Stimulated activated CD4-positive, alpha-beta T cell treated with anti-CD3 and anti-CD28 coated beads, Interleukin-12 subunit alpha, Interleukin-12 subunit beta, amount 100 ng/mL, for 48 hours (primary cell): ENCODE measurements at regions not wholly inside any gene's neighbourhood (a gene's known extent, or its start where the extent isn't known, plus 50 kb on each side); places are given as distances from the start of the nearest gene placed in this dataset.
"Not testable (repeated sequence)": the region's sequence is repeated elsewhere in the genome, so short reads cannot be mapped to it uniquely, and the experiment has no call there.

Source experiments
- DNase-seq, 3 donors: peaks; one replicate each; pipeline ENCODE4 v3.0.0-alpha.2; 2020; ENCODE audit warnings: low read depth in 2 of 3, low spot score in 1 of 3

DNA sequence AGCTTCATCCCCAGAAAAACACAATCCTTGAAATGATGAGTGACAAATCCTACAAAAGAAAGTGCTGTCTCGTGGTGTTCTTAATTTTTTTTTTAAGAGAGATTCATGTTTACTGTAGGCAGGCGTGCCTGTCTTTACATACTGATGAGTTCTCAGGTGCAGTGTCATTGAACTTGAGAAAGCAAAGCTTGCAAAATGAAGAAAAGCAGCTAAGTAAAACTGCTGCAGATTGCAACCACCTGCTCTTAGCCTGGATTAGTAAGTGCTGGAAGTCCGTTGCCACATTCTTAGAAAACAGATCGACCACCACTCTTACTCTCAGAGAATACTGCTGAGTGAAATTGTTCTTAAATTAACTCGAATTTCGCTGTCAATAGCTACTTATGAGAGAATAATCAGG, 854.6 kb downstream of the TRIML1 start:
- DNase-seq: no peak

DNA sequence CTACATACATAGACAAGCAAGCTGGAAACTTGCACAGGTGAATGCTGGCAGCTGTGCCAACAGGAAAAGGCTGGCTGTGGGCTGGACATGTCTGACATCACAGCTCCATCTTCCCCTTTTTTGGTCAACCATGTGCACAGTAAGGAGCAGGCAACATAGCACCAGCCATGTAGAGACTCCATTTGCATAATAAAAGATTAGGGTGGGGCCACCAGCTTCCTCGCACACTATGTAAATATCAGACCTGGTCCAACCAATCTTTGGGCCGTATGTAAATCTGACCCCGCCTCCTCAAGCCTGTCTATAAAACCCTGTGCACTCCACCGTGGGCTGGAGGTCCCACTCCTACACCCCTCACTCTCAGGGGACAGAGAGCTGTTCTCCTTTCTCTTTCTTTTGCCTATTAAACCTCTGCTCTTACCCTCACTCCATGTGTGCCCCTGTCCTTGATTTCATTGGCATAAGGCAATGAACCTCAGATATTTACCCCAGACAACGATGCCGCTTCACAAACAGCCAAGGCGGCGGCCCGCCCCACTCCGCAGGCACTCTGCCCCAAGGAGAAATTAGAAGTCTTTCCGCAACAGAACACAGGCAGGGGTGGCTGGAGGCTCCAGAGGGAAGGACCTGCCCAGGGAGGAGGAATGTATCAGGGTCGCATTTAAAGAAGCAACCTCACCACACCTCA, 862.2 kb downstream of the TRIML1 start:
- no peak for DNase-seq

DNA sequence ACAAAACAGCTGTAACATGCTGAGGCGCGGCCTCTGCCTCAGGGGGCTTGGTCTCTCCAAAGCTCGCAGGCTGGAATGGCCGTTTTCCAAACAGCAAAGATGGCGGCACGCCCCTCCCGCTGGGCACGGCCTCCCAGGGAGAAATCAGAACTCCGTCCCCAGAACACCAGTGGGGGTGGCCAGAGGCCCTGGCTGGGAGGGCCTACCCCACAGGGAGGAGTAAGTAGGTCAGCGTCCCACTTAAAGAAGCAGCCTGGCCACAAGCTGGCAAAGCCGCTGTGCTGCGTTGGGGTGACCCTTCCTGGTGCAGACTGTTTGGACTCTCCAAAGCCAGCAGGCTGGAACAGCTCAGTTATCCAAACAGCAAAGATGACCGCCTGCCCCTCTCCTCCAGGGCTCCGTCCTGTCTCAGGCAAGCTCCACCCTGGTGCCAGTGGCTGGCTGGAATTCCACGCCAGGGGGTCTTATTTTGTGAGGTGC, 862.8 kb downstream of the TRIML1 start:
- no peak for DNase-seq

DNA sequence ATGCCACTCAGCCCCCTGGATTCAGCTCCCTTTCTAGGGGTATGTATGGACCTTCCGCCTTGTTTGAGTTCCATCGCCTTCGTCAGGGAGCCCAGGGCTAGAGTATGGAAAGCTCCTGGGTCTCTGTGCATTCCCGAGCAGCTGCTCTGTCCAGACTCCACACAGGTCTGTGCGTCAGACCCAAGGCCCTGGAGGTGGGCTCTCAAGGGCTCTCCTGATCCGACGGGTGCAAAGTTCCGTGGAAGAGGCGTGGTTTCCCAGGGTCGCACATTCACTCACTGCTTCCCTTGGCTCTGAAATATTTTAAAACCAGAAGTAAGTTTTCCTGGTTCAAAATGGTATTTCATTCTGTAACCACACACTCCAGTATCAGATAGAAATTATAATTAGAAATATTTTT, 863.2 kb downstream of the TRIML1 start:
- DNase-seq: no peak

DNA sequence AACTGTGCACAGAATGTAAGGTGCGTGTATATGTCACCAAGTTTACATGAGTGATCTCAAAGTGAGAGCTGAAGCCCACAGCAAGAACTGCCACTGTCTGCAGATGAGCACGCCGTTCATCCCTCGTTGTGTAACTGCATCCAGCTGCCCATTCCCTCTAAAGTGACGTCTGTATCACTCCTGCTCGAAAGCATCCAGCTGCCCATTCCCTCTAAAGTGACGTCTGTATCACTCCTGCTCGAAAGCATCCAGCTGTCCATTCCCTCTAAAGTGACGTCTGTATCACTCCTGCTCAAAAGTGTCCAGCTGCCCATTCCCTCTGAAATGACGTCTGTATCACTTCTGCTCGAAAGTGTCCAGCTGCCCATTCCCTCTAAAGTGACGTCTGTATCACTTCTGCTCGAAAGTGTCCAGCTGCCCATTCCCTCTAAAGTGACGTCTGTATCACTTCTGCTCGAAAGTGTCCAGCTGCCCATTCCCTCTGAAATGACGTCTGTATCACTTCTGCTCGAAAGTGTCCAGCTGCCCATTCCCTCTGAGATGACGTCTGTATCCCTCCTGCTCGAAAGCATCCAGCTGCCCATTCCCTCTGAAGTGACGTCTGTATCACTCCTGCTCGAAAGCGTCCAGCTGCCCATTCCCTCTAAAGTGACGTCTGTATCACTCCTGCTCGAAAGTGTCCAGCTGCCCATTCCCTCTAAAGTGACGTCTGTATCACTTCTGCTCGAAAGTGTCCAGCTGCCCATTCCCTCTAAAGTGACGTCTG, 871.4 kb downstream of the TRIML1 start:
- not testable (repeated sequence) for DNase-seq

DNA sequence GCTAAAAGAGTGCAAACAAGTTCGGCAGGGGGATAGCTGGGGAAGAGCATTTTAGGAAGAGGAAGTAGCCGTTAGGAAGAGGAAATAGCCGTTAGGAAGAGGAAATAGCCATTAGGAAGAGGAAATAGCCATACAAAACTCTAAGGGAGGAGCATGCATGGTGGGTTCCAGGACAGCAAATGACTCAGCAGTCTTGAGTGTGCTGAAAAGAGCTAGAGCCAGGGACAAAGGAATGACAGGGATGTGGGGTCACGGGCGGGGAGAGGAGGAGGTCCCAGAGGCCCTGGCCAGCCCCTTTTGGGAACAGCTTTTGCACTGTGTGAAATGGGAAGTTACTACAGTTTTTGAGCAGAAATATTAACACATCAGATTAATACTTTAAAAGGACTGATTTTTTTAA, 882.6 kb downstream of the TRIML1 start:
- no peak for DNase-seq

DNA sequence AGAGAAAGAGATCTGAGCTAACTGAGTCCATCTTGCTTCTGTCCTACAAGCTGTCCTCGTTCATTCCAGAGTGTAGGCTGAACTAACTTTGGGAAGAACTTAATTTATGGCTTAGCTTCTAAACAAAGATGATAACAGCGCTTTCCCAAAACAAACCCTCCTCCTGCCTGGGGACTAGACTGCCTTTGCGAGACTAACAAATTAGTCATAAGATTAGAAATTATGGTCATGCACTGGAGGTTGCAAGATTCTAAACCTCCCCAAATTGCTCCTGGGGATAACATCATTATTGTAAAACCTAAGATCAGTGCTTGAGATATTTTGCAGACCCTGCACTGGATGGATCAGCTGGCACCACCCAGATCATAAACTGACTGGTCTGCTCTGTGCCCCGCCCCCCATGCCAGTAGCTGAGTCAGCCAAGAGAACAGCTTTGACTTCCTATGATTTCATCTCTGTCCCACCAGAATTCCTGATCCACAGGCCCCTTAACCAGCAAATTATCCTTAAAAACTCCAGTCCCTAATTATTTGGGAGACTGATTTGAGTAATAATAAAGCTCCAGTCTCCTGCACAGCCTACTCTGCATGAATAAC, 883.3 kb downstream of the TRIML1 start:
- DNase-seq: no peak

DNA sequence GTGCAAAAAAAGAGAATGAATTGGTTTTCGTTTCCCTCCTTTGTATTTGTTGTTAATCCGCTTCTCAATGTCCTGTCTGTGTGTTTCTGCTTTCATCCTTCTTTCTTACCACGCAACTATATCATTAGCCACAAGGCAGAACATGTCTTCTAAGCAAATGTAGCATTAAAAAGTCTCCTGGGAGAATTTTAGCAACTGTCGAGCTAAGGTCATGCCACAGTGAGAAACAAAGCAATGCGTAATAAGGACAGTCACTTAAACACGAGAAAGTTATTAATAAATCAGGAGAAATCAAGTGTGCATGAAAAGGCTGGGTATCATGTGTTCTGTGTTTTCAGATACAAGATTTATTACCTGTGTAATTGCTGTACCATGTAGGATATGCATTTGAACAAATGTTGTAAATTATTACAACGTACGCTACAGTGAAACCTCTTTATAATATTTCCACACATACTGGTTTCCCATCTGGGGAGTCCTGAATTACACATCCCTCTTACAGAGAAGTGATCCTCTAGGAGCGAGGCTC, 890.8 kb downstream of the TRIML1 start:
- no peak for DNase-seq

DNA sequence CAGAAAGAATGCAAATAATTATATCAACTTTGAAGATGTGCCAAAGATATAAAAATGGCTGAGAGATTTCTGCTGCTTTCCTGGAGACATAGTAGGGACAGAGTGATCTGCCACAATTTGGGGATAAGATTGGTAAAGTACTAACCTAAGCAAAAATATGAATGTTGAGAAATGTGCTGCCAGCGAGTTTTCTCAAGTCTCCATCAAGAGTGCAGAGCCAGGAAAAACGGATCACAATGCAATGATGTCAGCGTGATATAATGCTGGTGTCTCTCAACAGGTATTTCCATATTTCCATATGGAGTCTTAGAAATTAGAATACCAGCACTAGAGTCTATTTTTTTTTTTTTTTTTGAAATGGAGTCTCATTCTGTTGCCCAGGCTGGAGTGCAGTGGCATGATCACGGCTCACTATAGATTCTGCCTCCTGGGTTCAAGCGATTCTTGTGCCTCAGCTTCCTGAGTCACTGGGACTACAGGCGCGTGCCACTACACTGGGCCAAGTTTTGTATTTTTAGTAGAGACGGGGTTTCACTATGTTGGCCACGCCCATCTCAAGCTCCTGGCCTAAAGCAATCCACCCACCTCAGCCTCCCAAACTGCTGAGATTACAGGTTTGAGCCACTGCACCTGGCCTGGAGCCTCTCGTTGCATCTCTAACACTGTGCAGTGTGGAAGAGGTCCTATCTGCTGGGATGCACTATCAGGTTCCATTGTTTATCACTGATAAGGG, 893.5 kb downstream of the TRIML1 start:
- no peak for DNase-seq

DNA sequence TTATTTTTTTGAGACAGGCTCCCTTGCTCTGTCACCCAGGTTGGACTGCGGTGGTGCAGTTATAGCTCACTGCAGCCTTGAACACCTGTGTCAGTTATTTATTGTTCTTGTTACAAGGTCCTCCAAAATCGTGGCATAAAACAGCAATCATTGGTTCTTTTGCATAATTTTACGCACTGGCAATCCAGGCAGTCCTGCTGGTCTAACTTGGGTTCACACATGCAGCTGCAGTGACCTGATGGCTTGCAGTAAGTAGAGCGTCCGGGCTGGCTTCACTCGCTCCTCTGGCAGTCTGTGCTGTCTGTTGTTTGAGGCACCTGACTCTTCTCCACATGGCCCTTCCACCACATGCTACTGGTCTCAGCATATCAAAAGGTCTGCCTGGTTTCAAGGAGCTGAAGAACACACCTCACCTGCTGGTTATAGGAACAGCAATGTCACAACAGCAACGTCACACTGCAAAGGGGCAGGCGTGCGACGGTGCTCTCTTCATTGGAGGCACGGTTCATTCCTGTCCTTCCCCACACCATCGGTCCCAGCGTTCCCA, 894.6 kb downstream of the TRIML1 start:
- no peak for DNase-seq

DNA sequence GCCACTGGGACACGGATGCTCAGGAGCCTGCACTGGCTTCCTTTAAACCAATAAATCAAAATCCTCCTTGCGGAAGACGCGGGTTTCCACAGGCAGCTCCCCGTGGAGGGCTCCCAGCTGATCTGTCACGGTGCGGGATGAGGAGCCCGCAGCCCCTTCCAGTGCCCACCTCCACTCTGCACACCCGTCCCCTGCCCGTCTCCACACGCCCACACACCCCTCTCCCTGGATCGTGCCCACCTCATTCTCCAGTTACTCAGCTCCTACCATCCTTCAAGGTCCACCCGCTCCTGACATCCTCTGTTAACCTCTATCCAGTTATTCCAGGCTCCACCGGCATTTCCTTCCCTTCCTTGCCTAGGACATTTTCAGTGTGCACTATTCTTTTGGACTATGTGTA, 895.9 kb downstream of the TRIML1 start:
- no peak for DNase-seq

DNA sequence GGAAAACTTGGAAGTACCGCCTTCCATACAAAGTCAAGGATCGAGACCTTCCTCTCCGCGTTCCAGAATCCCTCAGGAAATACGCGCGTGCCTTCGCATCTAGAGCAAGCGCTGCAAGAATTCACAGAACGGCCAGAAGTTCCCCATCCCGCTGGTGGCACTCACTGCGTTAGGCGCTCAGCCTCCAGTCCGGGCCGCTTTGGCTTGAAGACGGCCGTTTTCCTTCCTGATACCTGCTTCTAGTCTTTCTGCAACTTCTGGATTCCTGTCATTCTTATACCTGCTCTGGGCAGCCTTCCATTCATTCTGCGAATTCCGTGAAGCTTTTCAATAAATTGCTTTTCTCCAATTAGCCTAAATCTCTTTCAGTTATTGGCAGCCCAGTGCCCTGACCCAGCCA, 896.4 kb downstream of the TRIML1 start:
- DNase-seq: no peak

DNA sequence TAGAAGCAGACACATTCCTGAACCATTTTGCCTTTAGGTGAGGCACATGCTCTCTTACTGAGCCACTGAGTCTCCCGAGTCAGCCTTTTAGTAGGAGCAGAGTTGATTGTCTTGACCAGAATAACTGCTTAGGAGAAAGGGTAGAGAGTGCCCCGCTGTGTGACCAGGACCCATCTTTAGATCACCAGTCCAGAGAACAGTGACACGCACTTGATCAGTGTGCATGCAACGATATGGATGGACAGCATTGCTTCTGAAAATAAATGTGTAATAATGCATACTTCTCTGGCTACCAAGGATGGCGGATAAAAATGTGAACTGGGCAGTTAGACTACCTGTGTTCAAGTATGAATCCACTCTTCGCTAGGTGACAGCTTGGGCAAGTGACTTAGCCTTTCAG, 897.7 kb downstream of the TRIML1 start:
- no peak for DNase-seq

DNA sequence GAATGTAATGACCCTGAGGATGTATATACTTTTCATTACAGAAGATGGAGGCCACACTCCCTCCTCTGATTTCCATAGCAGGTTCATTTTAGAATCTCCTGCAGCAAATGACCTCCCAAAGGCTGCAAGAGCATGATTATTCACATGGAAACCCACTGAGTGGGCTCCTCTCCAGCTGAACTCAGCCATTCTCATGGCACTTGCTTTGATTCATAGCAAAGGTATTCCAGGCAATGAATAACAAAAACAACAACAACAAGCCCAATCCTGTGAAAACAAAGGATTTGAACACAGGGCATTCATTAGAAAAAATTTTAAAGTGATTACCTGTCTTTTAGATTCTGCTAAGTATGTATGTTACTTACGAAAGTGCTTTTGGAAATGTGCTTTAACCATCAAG, 894.0 kb upstream of the FRG1 start:
- no peak for DNase-seq

DNA sequence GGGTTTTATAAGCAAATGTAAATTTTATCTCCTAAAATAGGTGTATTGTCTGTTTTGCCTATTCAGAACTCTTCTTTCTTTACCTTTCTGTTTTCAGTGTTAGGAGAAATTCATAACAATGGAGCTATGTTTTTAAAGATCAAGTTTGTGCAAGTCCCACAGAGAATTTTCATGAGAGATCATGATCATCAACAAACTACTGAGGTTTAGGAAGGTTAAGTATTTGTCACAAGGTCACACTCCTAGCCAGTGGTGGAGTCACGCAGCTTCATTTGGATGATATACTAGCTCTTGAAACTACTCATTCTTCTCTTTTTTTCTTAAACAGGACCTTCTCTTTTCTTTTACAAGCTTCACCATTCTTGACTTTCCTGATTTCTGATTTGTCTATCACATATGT, 892.6 kb upstream of the FRG1 start:
- no peak for DNase-seq

DNA sequence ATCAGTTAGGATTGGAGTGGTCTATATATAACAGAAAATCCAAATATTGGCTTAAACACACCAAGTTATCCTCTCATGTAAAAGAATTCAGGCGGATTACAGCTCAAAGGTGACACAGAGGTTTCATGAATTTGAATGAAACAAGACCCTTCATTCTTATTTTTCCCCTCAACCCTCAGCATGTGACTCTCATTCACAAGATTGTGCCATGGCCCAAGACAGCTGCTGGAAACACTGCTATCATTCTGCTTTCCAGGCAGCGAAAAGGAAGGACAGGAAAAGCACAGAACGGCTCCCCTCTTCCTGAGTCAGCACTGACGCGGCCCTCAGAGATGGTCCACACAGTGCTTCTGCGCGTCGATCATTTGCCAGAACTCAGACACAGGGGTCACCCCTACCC, 891.0 kb upstream of the FRG1 start:
- DNase-seq: no peak

DNA sequence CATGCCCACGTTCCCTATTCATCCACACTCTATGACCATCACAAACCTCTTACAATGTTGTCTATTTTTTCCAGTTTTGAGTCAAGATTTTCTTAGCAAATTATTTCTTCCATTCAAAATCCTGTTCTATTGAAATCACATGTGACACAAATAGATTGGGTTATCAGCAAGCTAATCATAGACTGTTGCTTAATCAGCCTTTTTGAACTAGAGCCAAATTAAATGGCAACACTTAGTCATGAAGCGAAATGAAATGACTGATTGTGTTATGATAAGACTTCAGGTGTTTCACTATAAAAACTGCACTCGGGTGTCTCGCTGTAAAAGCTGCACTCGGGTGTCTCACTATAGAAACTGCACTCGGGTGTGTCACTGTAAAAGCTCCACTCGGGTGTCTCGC, 890.0 kb upstream of the FRG1 start:
- no peak for DNase-seq

DNA sequence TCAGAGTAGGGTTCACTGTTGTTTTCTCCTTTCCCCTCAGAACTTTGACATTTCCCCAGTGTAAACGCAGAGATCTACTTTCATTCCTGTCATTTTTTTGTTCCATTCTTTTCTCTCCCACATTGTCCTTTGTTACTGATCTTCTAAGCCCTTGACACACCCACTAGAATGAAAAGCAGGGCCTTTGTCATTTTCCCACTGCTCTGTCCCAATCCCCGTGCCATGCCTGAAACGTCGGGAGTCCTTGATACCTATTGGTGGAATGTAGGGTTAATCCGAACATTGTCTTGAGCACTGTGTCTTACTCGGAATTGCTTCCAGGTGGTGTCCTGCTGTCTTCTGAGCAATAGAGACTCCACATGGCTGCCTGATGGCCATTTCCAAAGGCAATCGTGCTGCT, 887.1 kb upstream of the FRG1 start:
- DNase-seq: no peak

DNA sequence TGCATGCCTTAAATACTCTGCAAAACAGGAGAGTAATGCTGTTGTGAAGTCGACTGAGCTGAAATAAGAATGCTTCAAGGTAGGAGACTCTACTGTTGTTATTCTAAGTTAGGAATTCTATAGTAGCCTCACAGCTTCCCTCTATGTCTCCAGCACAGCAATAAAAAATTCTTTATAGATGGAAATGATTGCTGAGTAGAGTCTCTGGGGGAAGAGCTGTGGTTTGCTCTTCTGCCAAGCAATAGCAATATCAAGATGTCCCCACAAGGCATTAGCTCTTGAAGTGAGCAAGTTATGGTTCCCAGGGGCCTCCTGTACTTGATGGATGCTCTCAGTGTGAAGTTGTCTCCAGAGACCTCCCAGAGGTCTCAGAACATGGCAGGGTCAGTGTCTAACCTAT, 880.6 kb upstream of the FRG1 start:
- DNase-seq: no peak

DNA sequence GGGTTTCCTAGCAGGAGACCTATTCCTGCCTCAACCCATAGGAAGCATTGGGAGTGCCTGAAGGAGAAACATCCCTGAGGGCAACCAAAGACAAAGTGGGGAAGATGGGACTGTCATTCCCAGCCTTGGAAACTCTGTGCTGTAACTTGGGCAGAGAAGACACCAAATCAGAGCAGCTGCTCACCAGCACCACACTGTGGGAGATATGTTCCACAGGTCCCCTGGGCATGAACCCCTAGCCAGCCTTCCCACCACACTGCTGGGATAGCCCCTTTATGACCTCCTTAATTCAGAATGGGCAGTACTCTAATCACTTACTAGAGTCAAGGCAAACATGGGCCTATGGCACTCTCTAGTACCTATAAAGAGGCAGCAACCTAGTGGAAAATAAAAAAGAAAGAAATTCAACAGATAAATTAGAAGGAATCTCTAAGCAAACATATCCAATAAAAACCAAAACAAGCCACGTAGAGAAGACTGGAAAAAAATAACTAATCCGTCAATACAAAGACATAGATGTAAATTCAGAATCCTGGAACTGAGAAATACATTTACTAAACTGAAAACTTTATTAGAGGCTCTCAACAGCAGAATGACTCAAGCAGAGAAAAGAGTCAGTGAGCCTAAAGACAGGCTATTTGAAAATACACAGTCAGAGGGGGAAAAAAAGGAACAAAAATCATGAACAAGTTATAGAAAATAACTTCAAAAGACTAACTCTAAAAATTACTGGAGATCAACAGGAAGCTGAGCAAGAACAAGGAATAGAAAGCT, 878.4 kb upstream of the FRG1 start:
- DNase-seq: no peak
